SK-N-MC (cell line): ENCODE measurements at regions not wholly inside any gene's neighbourhood (a gene's known extent, or its start where the extent isn't known, plus 50 kb on each side); places are given as distances from the start of the nearest gene placed in this dataset.

Source experiments
- EZH2 ChIP-seq: fragments of 200-600 bp; sonication (generic); IDR thresholded peaks from one replicate; pipeline ENCODE4 v1.6.1; 2017; ENCODE audit warnings: antibody characterized with exemption
- FOXP2 ChIP-seq: optimal IDR thresholded peaks from 2 replicates; pipeline ENCODE3; 2011; ENCODE audit warnings: mild to moderate bottlenecking, moderate library complexity; ENCODE audit not compliant: insufficient read depth; ENCODE audit errors: extremely low read length, control extremely low read depth
- POLR2AphosphoS5 ChIP-seq: IDR thresholded peaks from 2 replicates; pipeline ENCODE4 v1.6.1; 2012; ENCODE audit warnings: mild to moderate bottlenecking, low read depth, low read length, borderline replicate concordance

DNA sequence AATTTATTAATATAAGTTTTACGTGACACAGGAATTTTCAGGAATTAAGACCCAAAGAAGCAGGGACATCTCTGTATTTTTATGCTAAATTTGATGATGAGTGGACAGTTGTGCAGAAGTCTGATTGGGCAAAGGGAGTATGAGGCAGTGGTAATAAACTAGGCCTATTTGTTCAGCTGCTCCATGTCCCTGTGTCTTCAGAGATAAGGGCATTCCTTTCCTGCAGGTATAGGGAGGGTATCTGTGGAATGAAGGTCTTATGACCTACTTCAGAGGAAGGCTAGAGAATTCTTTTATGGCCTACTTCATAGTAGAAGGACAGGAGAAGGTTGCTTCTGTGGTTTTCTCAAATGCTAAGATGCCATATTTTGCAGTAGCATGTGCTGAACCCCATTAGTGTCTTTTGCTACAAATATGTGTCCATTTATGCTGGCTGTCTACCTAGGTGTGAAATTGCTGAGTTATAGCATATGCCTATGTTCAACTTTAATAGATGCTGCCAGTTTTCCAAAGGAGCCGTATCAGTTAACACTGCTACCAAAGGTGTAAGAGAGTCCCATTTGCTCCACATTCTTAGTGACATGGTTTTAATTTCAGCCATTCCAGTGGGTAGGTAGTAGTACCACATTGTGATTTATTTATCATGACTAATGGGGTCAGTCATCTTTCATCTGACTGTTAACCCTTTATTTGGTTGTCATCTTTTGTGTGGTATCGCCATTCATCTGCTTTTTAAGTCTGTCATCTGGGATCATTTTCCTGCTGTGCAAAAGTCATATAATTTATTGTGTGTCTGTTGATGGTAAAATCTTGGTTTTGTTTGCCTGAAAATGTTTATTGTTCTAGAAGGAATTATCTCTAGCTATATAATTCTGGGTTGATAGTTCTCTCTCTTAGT lies 410.7 kb upstream of the RGS6 start:
- TF ChIP-seq POLR2AphosphoS5 (no peak), EZH2 (no peak), FOXP2 (no peak)
